NCI-H82 treated with DMSO at 0.1 percent for 48 hours (cell line): ENCODE measurements at regions not wholly inside any gene's neighbourhood (a gene's known extent, or its start where the extent isn't known, plus 50 kb on each side); places are given as distances from the start of the nearest gene placed in this dataset.
"Not testable (repeated sequence)": the region's sequence is repeated elsewhere in the genome, so short reads cannot be mapped to it uniquely, and the experiment has no call there.

Source experiments
- DNase-seq: peaks from one replicate; lab custom pipeline; 2025; ENCODE audit not compliant: unreplicated experiment; lab: John Stamatoyannopoulos, UW

- DNase-seq, result no peak
Measured at GRCh38 chr9:740221-740620, 101.3 kb upstream of the DMRT1 start.

GRCh38 chr9:742104-742503 lies 99.4 kb upstream of the DMRT1 start:
- no peak for DNase-seq

- no peak for DNase-seq
Measured at GRCh38 chr9:742914-743589, 98.4 kb upstream of the DMRT1 start.

- DNase-seq, result no peak
Measured at GRCh38 chr9:744046-744712, 97.3 kb upstream of the DMRT1 start.

GRCh38 chr9:744790-745484 lies 96.6 kb upstream of the DMRT1 start:
- DNase-seq, result no peak

- no peak for DNase-seq
Measured at GRCh38 chr9:745761-746380, 95.6 kb upstream of the DMRT1 start.

GRCh38 chr9:746661-747434 lies 94.6 kb upstream of the DMRT1 start:
- DNase-seq, result no peak

- no peak for DNase-seq
Measured at GRCh38 chr9:747567-747966, 93.9 kb upstream of the DMRT1 start.

GRCh38 chr9:748861-749497 lies 92.5 kb upstream of the DMRT1 start:
- DNase-seq, result no peak

GRCh38 chr9:749716-750115 lies 91.8 kb upstream of the DMRT1 start:
- no peak for DNase-seq

GRCh38 chr9:750249-750967 lies 91.1 kb upstream of the DMRT1 start:
- DNase-seq, result no peak

GRCh38 chr9:751137-752051 lies 90.1 kb upstream of the DMRT1 start:
- DNase-seq, result no peak

- no peak for DNase-seq
Measured at GRCh38 chr9:752201-752600, 89.3 kb upstream of the DMRT1 start.

GRCh38 chr9:752681-753200 lies 88.8 kb upstream of the DMRT1 start:
- DNase-seq, result no peak

- DNase-seq, result not testable (repeated sequence)
Measured at GRCh38 chr9:753734-754133, 87.8 kb upstream of the DMRT1 start.

GRCh38 chr9:754150-754931 lies 87.2 kb upstream of the DMRT1 start:
- no peak for DNase-seq

- DNase-seq, result no peak
Measured at GRCh38 chr9:755454-756381, 85.8 kb upstream of the DMRT1 start.
